Cardiac fibroblast (primary cell): ENCODE measurements at regions not wholly inside any gene's neighbourhood (a gene's known extent, or its start where the extent isn't known, plus 50 kb on each side); places are given as distances from the start of the nearest gene placed in this dataset.
A peak's percentile ranks its signal among the peaks of the same experiment; 100 is the strongest.

Experiments used
- DNase-seq, 2 donors: peaks; one replicate each; pipeline versions ENCODE4 v3.0.0 to v3.0.0-alpha.2; 2010; ENCODE audit warnings: low read depth in 2 of 2
- H3K4me3 ChIP-seq, 2 donors: replicated peaks in 1 of 2; 1 replicate in 1 of 2; 2 replicates in 1 of 2; pipeline ENCODE4 v1.5.1; 2011; ENCODE audit warnings: low read depth in 2 of 2, low read length in 2 of 2, mild to moderate bottlenecking in 2 of 2, moderate library complexity in 1 of 2
- TF ChIP-seq, protein P1 (sequence below): IDR thresholded peaks from one replicate; pipeline ENCODE4 v1.5.1; 2011; ENCODE audit warnings: low read depth, mild to moderate bottlenecking, low read length, inconsistent platforms

DNA sequence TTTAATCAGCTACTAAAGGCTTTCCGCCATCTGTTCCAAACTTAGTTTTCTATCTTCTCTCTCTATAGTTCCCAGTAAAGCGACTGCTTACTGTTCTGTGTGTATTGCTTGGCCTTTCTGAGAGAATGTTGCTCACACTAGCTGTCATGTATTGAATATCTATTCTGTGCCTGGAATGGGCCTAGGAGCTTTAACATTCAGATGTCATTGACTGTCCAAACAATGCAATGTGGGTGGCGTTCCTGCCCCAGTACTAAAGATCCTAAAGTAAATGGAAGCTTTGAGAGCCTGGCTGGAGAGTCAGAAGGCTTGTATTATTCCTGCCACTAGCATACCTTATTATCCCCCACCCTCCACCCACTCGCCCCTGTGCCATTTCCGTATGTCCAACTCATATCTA, 163.5 kb downstream of the SDHAF3 start:
- TF ChIP-seq, protein P1, sequence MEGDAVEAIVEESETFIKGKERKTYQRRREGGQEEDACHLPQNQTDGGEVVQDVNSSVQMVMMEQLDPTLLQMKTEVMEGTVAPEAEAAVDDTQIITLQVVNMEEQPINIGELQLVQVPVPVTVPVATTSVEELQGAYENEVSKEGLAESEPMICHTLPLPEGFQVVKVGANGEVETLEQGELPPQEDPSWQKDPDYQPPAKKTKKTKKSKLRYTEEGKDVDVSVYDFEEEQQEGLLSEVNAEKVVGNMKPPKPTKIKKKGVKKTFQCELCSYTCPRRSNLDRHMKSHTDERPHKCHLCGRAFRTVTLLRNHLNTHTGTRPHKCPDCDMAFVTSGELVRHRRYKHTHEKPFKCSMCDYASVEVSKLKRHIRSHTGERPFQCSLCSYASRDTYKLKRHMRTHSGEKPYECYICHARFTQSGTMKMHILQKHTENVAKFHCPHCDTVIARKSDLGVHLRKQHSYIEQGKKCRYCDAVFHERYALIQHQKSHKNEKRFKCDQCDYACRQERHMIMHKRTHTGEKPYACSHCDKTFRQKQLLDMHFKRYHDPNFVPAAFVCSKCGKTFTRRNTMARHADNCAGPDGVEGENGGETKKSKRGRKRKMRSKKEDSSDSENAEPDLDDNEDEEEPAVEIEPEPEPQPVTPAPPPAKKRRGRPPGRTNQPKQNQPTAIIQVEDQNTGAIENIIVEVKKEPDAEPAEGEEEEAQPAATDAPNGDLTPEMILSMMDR: no peak
- DNase-seq: no peak
- H3K4me3 ChIP-seq: no peak overlapping the region

DNA sequence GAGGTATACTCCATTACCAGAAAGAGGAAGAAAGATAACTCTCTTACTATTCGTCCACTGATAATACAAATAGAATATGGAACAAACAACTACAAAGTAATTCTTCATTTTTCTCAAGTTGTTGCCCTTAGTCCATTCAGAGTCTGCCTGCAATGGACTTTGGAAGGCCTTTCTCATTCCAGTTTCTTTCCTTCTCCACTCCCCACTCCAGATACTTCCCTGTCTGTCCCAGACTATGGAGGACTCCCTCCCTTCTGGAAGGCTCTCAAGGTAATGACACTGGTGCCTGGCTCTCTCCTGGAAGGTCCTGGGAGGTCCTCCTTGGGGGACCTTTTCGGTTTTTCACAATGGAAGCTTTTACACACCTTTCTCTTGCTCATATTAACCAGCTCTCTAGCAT, 167.8 kb downstream of the SDHAF3 start:
- TF ChIP-seq, protein P1: no peak
- no peak overlapping the region for H3K4me3 ChIP-seq
- no peak for DNase-seq

DNA sequence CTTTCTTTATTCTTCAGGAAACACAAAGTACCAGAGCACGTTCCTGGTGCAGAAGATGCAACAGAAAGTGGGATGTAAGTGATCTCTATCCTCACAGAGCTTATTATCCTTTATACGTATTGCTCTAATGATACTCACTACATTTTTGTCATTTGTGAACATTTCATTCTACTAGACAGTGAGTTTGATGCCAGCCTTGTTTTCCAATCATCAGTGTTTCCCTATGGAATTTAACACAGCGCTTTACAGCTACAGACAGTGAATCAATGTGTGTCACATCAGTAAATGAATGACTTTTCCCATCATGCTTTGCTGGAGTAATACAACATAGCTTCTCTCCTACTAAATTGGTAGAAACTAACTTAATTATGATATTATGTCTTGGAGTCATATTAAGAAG, 175.5 kb downstream of the SDHAF3 start:
- TF ChIP-seq, protein P1: no peak
- DNase-seq: no peak
- no peak overlapping the region for H3K4me3 ChIP-seq

DNA sequence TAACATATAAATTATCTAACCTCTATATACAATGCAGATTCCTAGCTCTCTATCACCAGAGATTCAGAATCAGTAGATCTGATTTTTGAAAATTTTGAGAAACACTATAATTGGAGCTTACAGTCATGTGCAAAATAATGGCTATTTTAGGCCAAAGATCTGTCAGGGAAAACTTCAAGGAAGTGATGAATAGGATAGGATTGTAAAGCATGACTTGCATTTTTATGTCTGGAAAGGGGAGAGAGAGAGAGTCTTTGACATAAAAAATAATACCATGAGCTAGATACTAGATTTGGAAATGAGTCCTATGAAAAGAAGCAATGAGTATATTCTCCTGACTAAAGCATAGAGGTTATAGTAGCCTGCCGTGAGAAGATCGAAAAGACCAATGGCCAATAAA, 181.1 kb downstream of the SDHAF3 start:
- peak; percentile 5 to 71 for DNase-seq
- no peak overlapping the region for H3K4me3 ChIP-seq
- TF ChIP-seq, protein P1: no peak

DNA sequence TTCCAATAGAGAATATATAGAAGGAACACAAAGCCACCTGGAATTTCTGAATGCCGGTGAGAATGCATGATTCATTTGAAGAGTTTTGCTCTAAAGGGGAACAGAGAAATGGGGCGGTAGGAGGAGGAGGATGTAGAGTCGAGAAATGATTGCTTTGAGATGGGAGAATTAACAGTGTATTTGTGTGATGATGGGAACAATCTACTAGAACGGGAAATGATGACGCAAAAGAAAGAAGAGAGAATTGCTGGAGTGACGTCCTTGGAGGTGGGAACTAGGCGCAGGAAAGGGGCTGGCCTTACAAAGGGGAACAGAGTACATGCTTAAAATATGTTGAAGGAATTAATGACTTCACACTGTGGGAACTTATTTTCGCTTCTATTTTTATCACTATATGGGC, 188.1 kb downstream of the SDHAF3 start:
- no peak overlapping the region for H3K4me3 ChIP-seq
- TF ChIP-seq, protein P1: no peak
- DNase-seq: no peak

DNA sequence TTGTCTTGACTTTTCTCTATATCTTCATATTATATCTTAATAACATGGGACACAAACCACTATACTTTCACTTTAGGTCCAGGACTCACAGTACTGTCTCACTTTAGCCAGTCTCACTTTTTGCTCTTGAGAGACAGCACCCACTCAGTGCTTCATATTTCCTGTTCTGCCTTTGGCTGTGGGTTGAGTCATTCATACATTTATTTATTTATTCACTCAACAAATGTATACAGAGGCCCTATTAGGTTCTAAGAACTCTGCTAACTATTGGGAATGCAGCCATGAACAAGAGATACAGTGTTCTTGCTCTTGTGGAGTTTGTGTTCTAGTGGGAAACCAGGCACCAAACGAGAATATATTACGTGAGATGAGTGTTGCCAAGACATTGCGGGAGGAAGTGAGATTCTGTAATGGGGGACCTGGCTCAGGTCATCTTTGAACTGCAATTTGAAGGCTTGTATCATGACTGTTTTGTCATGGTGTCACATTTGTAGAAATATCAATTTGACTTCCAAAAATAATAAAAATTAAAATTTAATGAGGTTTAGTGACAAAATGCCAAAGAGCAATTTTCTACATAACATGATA, 190.1 kb downstream of the SDHAF3 start:
- peak in 1 of 2 donors; percentile 54 for DNase-seq
- H3K4me3 ChIP-seq: no peak overlapping the region
- TF ChIP-seq, protein P1: no peak

DNA sequence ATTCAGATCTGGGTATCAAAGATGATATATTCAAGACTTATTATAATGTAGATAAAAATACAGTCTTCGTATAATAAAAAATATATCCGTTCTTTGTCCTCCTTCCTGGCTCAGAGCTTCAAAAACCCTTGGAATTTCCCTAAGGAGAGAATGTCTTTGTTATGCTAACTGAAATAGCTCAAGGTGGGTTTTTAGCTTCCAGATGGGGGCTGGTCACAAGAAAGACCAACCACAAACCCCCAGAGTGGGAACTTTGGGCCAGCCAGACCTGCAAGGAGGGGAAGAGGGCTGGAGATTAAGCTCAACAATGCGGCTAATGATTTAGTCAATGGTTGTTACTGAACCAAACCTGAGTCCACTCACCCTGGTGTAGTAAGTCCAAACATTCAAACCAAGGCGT, 196.4 kb downstream of the SDHAF3 start:
- DNase-seq: no peak
- no peak overlapping the region for H3K4me3 ChIP-seq
- TF ChIP-seq, protein P1: no peak
